ENCODE measurements at regions not wholly inside any gene's neighbourhood (a gene's known extent, or its start where the extent isn't known, plus 50 kb on each side); places are given as distances from the start of the nearest gene placed in this dataset.

DNA sequence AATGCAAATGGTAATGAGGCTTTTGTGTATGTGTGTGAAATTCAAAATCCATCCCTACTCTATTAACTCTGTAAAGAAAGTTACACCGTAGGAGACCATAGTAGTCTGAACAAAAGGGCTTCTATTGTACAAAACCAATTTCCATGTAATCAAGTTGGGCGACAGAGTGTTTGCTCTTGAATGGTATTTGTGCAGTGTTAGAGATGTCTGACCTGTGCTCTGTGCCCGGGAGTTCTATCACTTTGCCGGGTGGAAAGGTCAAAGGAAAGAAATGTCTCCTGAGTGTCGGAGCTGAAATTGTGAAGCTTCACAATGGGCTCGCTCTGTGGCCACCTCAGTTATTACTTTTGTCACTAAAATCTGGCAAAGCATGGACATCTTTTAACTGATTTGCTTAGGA, 312.0 kb downstream of the SAMD5 start:
- DNase-seq (ENCODE audit: low read depth): no peak

DNA sequence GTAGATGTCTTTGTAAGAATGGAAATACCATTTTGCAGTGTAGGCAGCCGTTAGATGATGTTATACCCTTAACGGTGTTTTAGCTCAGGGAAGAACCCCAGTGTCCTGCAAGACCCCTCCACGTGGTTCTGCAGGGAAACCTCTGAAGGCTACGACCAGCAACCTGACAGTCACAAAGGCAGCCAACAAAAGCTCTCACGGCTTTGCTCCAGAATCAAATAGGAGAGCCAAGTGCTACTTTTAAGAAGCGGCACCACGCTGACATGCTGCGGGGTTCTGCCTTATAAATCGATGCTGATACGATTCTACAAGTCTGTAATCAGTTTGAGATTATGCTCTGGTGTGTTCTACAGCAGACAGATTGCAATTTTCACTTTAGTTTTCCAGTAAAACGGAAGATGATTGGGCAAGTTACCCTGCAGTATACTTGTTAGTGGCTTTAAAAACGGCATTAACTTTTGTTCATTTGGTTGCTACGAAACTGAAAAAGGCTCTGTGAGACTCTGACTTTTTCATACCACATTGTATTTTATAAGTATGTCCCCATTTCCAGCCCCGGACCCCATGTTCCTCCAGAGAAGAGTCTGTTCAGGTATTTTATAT, 312.9 kb downstream of the SAMD5 start:
- no peak for DNase-seq (ENCODE audit: low read depth)

GRCh38 chr6:147823936-147824335, 315.4 kb downstream of the SAMD5 start:
- no peak for DNase-seq (ENCODE audit: low read depth)

GRCh38 chr6:147825848-147826247, 317.4 kb downstream of the SAMD5 start:
- no peak for DNase-seq (ENCODE audit: low read depth)

DNA sequence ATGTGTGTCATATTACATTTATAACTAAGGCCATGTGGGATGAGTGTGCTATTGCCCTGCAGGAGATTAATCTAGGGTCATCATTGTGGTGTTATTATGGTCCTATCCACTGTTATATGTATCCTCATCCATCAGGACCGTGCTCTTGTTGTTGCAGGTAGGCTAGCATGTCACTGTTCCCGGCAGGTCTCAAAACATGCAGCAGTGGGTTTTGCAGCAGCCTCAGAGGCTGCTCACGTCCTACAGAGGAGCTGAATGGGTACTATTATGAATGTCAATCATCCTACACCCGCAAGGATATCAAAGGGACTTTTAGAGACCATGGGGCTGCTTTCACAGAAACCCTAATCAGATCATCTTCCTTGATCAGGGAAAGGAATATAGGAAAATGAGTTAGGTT, 318.2 kb downstream of the SAMD5 start:
- DNase-seq (ENCODE audit: low read depth): no peak

DNA sequence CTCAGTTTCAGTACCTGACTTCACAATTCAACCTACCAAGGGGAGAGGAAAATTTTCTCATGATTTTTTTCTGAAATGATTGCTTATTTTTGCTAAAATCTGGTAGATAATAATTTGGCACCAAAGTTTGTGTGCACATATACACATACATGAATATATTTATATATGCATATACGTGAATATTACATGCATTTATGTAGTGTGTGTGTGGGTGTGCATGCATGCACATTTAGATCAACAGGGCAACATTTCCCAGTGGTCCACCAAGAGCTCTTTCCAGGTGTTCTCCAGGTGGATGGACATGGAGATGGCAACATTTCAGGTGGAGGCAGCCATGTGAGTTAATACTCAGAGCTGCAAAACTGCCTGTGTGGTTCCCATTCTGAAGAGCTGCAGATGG, 320.9 kb downstream of the SAMD5 start:
- DNase-seq (ENCODE audit: low read depth): no peak

GRCh38 chr6:147829835-147830234, 321.3 kb downstream of the SAMD5 start:
- DNase-seq (ENCODE audit: low read depth): no peak

GRCh38 chr6:147831356-147831755, 322.9 kb downstream of the SAMD5 start:
- DNase-seq (ENCODE audit: low read depth): no peak

DNA sequence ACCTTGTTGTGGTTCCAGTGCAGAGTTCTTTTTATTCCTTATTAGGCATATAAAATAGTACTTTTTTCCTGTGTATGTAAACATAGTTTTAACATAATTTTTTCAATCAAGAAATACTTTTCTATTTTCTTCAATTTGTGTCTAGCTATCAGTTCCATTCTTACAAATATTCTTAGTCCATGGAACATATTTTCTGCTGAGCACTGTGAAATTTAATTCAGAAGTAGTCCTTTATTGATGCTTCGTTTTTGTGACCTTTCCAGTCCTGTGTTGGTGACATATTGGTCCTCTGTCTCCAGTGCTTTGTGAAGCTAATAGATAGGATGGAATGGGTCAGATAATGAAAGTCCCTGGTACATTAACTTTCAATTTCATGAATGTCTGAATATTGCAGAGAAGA, 325.1 kb downstream of the SAMD5 start:
- no peak for DNase-seq (ENCODE audit: low read depth)

- DNase-seq (ENCODE audit: low read depth): no peak
Measured at GRCh38 chr6:147834084-147834776, 325.7 kb downstream of the SAMD5 start.

DNA sequence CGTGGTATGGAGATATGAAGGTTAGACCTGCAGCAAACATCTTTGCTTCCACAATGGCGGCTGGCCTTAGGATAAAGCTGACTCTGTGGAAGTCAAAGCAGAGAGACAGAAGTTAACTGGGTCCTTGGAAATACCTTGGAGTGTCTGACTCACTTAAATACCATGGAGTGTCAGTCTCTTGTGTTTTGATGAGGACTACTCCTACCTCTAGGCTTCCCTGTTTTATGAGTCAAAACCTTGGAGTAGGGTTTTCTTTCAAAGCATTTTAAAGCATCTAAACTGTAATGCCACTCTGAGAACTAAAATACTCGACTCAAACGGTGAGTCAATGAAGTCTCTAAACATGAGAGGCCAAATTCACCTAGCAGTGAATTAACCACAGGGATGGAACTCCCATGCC, 329.1 kb downstream of the SAMD5 start:
- no peak for DNase-seq (ENCODE audit: low read depth)

DNA sequence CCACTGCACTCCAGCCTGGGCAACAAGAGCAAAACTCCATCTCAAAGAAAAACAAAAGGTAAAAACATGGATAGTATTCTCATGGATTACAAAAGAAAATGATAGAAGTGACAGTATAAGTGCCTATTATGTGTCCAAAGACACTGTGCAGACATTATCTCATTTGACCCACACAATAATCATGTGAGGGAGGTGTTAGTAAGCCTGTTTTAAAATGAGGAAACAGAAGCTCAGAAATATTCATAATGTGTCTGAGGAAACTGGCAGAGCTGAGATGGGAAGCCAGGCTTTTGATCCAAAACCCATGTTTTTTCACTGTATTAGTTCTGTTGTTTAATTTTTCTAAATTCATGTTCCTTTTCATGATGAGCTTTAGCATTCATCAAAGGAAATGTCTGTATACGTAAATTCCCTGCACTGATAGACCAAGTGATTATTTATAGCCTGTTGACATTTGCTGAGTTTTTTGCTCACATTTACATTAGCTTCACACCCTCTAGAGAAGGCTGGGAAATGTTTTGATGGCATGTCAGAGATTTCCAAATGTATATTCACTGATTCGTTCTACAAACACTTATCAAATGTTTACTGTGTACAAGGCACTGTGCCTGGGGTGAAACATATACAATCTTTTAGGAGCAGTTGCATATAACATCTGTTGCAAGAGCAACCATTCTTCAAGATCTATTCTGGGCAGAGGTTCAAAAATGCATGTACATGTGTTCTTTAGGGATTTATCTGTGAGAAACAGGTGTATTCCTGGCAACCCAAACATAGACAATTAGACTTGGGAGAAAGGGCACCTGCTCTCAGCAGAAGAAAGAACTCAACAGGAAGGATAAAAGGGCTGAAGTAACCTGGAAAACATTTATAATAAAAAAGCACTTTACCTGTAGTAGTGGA, 331.5 kb downstream of the SAMD5 start:
- DNase-seq (ENCODE audit: low read depth): no peak

GRCh38 chr6:147841547-147842148, 333.2 kb downstream of the SAMD5 start:
- no peak for DNase-seq (ENCODE audit: low read depth)

GRCh38 chr6:147849401-147850330, 341.2 kb downstream of the SAMD5 start:
- no peak for DNase-seq (ENCODE audit: low read depth)

DNA sequence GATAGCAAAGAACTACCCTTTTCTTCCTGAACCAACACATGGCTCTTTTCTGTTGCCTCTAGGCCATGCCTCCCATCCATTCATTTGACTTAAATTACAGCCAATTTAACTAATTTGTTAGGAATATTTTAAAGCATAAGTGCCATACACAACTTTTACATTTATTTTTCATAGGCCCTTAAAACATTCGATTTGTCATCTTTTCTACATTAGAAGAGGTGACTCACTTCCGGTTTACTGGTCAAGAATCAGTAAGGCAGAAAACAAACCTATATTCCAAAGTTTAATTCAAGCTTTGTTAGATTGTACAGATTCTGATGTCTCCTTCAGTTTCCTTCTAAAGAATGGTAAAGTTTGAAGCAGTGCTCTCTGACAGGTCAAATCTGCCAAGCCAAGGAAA, 344.3 kb downstream of the SAMD5 start:
- no peak for DNase-seq (ENCODE audit: low read depth)

- no peak for DNase-seq (ENCODE audit: low read depth)
Measured at GRCh38 chr6:147853574-147853973, 345.1 kb downstream of the SAMD5 start.

DNA sequence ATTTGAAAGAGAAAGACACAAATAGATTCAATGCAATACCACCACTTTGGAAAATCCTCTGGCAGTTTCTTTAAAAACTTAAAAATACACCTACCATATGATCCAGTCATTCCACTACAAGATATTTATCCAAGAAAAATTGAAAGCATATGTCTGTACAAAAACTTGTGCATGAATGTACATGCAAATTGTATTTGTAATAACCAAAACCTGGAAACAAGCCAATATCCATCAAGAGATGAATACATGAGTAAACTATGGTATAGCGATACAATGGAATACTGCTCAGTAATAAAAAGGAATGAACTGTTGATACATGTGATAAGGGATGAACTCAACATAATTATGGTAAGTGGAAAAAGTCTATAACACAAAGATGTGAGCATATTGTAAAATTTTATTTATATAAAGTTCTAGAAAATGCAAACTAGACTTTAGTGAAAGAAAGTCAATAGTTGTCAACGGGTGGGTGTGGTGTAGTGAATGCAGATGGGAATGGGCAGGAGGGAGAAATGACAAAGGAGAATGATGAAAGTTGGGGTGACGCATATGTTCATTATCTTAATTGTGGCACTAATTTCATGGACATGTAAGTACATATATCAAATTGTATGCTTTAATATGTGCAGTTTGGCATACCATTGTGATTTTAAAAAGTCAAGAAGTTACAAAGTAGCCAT, 347.5 kb downstream of the SAMD5 start:
- no peak for DNase-seq (ENCODE audit: low read depth)

DNA sequence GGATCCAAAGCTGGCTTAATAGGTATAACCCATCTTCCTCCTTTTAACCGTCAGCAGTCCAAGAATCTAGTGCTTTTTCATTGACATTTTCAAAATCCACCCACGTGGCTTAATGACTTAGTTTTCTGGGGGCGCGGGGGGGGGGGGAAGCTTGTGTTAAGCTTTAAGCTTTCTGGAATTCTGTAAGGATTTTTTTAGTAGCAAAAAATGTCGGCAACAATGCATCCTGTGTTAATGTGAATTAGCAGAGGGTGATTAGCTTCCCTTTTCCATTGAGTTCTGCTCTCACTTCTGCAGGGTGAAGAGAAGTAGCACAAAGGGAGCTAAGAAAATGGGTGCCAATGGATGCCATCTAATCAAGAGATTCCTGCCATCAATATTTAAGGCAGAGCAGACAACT, 348.2 kb downstream of the SAMD5 start:
- DNase-seq (ENCODE audit: low read depth): no peak

- no peak for DNase-seq (ENCODE audit: low read depth)
Measured at GRCh38 chr6:147858421-147858820, 349.9 kb downstream of the SAMD5 start.

DNA sequence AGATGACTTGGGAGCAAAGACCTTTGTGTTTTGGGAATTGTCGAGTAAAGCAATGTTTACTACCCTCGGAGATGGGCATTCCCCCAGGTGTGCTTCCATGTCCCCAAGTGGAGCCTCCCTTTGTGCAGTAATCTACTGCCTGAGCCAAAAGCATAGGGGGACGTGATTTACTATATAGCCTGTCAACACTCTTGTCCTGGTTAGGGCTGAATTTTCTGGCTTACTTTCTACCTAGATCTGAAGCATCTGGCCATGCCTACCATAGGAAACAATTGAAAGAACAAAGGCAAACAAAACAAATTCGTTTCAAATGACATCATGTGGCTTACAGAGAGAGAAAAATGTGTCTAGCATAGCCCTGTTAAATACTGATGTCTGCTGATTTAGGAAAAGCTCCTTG, 350.6 kb downstream of the SAMD5 start:
- DNase-seq (ENCODE audit: low read depth): no peak

DNA sequence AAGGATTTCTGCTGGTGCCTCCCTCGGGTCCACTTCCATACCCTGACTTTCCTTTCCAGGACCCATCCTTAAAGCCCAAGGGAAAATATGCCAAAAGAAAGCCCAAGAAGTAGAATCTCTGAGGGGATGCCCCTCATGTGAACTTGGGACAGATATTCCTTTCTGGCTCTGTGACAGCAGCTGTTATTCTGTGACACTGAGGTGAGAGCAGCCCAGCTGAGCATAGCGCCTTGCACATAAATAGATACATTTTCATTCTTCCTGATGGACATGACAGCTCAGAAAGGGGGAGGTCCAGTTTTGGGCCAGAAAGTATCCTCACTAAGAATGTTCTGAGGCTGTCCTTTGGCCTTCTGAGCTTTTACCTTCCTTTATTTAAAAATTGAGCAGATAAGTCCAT, 353.2 kb downstream of the SAMD5 start:
- DNase-seq (ENCODE audit: low read depth): no peak

All from RPMI7951 (cell line).